CD4-positive, alpha-beta T cell treated with Interferon gamma for 1 hour (primary cell): ENCODE measurements at regions not wholly inside any gene's neighbourhood (a gene's known extent, or its start where the extent isn't known, plus 50 kb on each side); places are given as distances from the start of the nearest gene placed in this dataset.

Source experiments
- DNase-seq: peaks from one replicate; pipeline ENCODE4 v3.0.0-alpha.2; 2020

- no peak for DNase-seq
Measured at GRCh38 chr20:17810847-17811627, 111.3 kb downstream of the BANF2 start.

GRCh38 chr20:17810062-17810631, 110.4 kb downstream of the BANF2 start:
- DNase-seq = no peak

- DNase-seq = no peak
Measured at GRCh38 chr20:17809362-17810061, 109.7 kb downstream of the BANF2 start.

GRCh38 chr20:17808782-17809181, 109.0 kb downstream of the BANF2 start:
- DNase-seq = no peak

- DNase-seq = no peak
Measured at GRCh38 chr20:17808357-17808756, 108.6 kb downstream of the BANF2 start.

GRCh38 chr20:17807651-17808050, 107.9 kb downstream of the BANF2 start:
- DNase-seq = no peak

- no peak for DNase-seq
Measured at GRCh38 chr20:17806739-17807441, 107.1 kb downstream of the BANF2 start.

GRCh38 chr20:17806107-17806506, 106.3 kb downstream of the BANF2 start:
- DNase-seq = no peak

- DNase-seq = no peak
Measured at GRCh38 chr20:17803765-17804164, 104.0 kb downstream of the BANF2 start.

- DNase-seq = no peak
Measured at GRCh38 chr20:17799575-17800227, 99.9 kb downstream of the BANF2 start.

GRCh38 chr20:17798601-17799000, 98.8 kb downstream of the BANF2 start:
- DNase-seq = no peak

- no peak for DNase-seq
Measured at GRCh38 chr20:17797579-17797978, 97.8 kb downstream of the BANF2 start.

- no peak for DNase-seq
Measured at GRCh38 chr20:17797161-17797560, 97.4 kb downstream of the BANF2 start.

GRCh38 chr20:17796091-17796563, 96.4 kb downstream of the BANF2 start:
- DNase-seq = no peak

GRCh38 chr20:17795501-17796071, 95.8 kb downstream of the BANF2 start:
- DNase-seq = no peak

GRCh38 chr20:17795003-17795402, 95.2 kb downstream of the BANF2 start:
- no peak for DNase-seq

GRCh38 chr20:17794400-17794799, 94.6 kb downstream of the BANF2 start:
- DNase-seq = no peak

GRCh38 chr20:17793986-17794385, 94.2 kb downstream of the BANF2 start:
- no peak for DNase-seq

GRCh38 chr20:17790296-17790695, 90.5 kb downstream of the BANF2 start:
- DNase-seq = no peak

- no peak for DNase-seq
Measured at GRCh38 chr20:17787816-17788215, 88.0 kb downstream of the BANF2 start.

- no peak for DNase-seq
Measured at GRCh38 chr20:17786221-17786718, 86.5 kb downstream of the BANF2 start.
